Suprapubic skin (tissue), 3 donors: ENCODE measurements at regions not wholly inside any gene's neighbourhood (a gene's known extent, or its start where the extent isn't known, plus 50 kb on each side); places are given as distances from the start of the nearest gene placed in this dataset.

ENCODE experiments used
- POLR2A ChIP-seq, 2 donors: fragments of 450-650 bp; IDR thresholded peaks; one replicate each; pipeline ENCODE4 v1.6.1; 2017; ENCODE audit warnings: antibody characterized with exemption in 2 of 2, mild to moderate bottlenecking in 2 of 2, moderate library complexity in 2 of 2
- TF ChIP-seq, protein P1 (sequence below), 2 donors: fragments of 200-600 bp in 1 of 2; fragments of 450-650 bp in 1 of 2; sonication (generic) in 1 of 2; IDR thresholded peaks; one replicate each; pipeline ENCODE4 v1.5.1; 2016 to 2019; ENCODE audit warnings: antibody characterized with exemption in 2 of 2, mild to moderate bottlenecking in 1 of 2, moderate library complexity in 1 of 2

DNA sequence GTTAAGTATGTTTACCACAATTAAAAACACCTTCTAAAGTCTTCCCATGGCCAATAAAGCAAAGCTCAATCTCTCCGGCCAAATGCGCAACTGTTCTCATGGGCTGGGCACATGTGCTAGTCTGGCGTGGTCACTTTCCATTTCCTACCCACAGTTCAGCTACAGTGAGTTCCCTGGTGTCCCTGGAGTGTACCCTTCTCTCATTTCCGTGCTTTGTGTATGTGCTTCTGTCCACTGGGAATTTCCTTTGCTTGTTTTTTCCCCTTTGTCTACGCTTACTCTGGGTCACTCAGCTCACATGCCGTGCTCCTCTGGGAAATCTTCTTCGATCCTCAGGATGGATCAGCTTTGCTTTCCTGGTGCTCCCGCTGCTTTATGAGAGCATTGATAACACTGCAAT is 69.6 kb upstream of the GYPC start:
- TF ChIP-seq, protein P1, sequence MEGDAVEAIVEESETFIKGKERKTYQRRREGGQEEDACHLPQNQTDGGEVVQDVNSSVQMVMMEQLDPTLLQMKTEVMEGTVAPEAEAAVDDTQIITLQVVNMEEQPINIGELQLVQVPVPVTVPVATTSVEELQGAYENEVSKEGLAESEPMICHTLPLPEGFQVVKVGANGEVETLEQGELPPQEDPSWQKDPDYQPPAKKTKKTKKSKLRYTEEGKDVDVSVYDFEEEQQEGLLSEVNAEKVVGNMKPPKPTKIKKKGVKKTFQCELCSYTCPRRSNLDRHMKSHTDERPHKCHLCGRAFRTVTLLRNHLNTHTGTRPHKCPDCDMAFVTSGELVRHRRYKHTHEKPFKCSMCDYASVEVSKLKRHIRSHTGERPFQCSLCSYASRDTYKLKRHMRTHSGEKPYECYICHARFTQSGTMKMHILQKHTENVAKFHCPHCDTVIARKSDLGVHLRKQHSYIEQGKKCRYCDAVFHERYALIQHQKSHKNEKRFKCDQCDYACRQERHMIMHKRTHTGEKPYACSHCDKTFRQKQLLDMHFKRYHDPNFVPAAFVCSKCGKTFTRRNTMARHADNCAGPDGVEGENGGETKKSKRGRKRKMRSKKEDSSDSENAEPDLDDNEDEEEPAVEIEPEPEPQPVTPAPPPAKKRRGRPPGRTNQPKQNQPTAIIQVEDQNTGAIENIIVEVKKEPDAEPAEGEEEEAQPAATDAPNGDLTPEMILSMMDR (IDR thresholded peaks at IDR 0.05) = no peak
- no peak for TF ChIP-seq POLR2A (IDR thresholded peaks at IDR 0.05)
